ENCODE measurements at regions not wholly inside any gene's neighbourhood (a gene's known extent, or its start where the extent isn't known, plus 50 kb on each side); places are given as distances from the start of the nearest gene placed in this dataset.

DNA sequence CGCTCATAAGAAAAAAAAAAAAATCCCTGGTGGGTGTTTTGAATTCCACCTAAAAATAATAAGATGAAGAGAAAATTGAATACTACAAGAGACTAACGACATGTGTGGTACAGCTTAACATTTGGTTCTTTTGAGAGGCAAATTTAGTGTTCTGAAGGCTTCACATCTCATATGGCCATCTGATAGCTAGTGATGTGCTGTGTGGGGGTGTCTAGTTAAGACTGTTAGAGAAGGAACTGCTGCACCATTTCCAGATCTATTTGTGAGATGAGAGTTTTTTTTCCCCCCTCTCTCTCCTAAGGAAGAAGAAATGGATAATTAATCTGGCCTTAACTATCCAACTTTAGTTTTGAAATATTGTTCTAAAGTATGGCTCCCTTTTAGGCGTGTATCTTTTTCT is 321.6 kb downstream of the SLC4A3 start:
- Histone ChIP-seq H3K27me3 (no peaks in the 10 kb centered on the region), H3K36me3 (replicated peaks in 1 of 2) (no peaks in the 10 kb centered on the region), H3K27ac (no peak overlapping the region), H3K4me1 (replicated peaks in 1 of 2) (no peaks in the 10 kb centered on the region), H3K4me3 (no peak overlapping the region), H3K9me3 (replicated peaks in 1 of 3) (no peaks in the 10 kb centered on the region)
- TF ChIP-seq CTCF (IDR thresholded peaks at IDR 0.05) (no peak), POLR2A (IDR thresholded peaks at IDR 0.05) (no peak)
- DNase-seq = no peak
- intact Hi-C loops (cut with DNase I) = no loop called here
- WGBS, 4 donors = 73 to 85% (median 81%) methylated on average over 3 of the region's 3 CpGs

GRCh38 chr2:219951099-219951498 is 323.7 kb downstream of the SLC4A3 start:
- intact Hi-C loops (cut with DNase I) = no loop called here
- Histone ChIP-seq H3K36me3 (replicated peaks in 1 of 2) (no peaks in the 10 kb centered on the region), H3K4me3 (no peak overlapping the region), H3K9me3 (replicated peaks in 1 of 3) (no peaks in the 10 kb centered on the region), H3K27ac (no peak overlapping the region), H3K27me3 (no peaks in the 10 kb centered on the region), H3K4me1 (replicated peaks in 1 of 2) (no peaks in the 10 kb centered on the region)
- no peak for TF ChIP-seq CTCF (IDR thresholded peaks at IDR 0.05)
- no peak for TF ChIP-seq POLR2A (IDR thresholded peaks at IDR 0.05)
- no peak for DNase-seq

DNA sequence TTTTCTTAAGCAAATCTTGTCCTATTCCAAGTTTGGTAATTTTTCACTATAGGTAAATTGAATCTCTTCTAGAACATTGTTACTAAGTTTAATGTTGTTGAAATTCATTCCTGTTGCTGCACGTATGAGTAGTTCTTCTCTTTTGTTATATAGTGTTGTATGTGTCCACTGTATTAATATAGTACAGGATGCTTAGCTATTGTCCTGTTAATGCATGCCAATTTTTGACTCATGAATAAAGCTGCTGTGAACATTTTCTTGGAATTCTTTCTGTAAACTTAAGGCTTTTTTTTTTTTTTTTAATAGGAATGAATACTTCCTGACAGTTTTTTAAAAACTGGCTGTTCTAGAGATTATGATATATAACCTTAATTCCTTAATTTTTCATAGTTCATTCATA is 326.9 kb downstream of the SLC4A3 start:
- DNase-seq = no peak
- no peaks in the 10 kb centered on the region for H3K36me3 ChIP-seq (replicated peaks in 1 of 2)
- WGBS, 4 donors = 43 to 74% (median 62%) methylated on average over 1 of the region's 1 CpG
- H3K4me3 ChIP-seq = no peak overlapping the region
- H3K4me1 ChIP-seq (replicated peaks in 1 of 2) = no peaks in the 10 kb centered on the region
- no peak overlapping the region for H3K27ac ChIP-seq
- intact Hi-C loops (cut with DNase I) = no loop called here
- H3K27me3 ChIP-seq = no peaks in the 10 kb centered on the region
- no peak for TF ChIP-seq CTCF (IDR thresholded peaks at IDR 0.05)
- H3K9me3 ChIP-seq (replicated peaks in 1 of 3) = no peaks in the 10 kb centered on the region

- Histone ChIP-seq H3K4me3 (no peak overlapping the region), H3K36me3 (replicated peaks in 1 of 2) (no peaks in the 10 kb centered on the region), H3K9me3 (replicated peaks in 1 of 3) (no peaks in the 10 kb centered on the region), H3K27me3 (no peaks in the 10 kb centered on the region), H3K4me1 (replicated peaks in 1 of 2) (no peaks in the 10 kb centered on the region), H3K27ac (no peak overlapping the region)
- 0 to 89% (median 42%) methylated on average over 1 of the region's 1 CpG for WGBS, 4 donors
- DNase-seq = no peak
- TF ChIP-seq CTCF (IDR thresholded peaks at IDR 0.05) = no peak
- TF ChIP-seq POLR2A (IDR thresholded peaks at IDR 0.05) = no peak
- intact Hi-C loops (cut with DNase I) = no loop called here
Measured at GRCh38 chr2:219957820-219958219, 330.4 kb downstream of the SLC4A3 start.
